Testis (tissue), 2 donors: ENCODE measurements at regions not wholly inside any gene's neighbourhood (a gene's known extent, or its start where the extent isn't known, plus 50 kb on each side); places are given as distances from the start of the nearest gene placed in this dataset.

Experiments used
- DNase-seq: peaks from one replicate; pipeline ENCODE4 v3.0.0-alpha.2; 2019
- H3K27ac ChIP-seq, 2 donors: fragments of 200-600 bp; sonication (generic); one replicate each; pipeline ENCODE4 v1.5.1; 2019
- H3K27me3 ChIP-seq: fragments of 200-600 bp; sonication (generic); one replicate; pipeline ENCODE4 v1.5.1; 2019
- H3K36me3 ChIP-seq: fragments of 200-600 bp; sonication (generic); one replicate; pipeline ENCODE4 v1.5.1; 2017; ENCODE audit warnings: low read depth; ENCODE audit errors: missing control alignments
- H3K4me1 ChIP-seq: fragments of 200-600 bp; sonication (generic); one replicate; pipeline ENCODE4 v1.5.1; 2019
- H3K4me3 ChIP-seq, 2 donors: fragments of 200-600 bp; sonication (generic); one replicate each; pipeline ENCODE4 v1.5.1; 2017 to 2019
- H3K9me3 ChIP-seq: fragments of 200-600 bp; sonication (generic); one replicate; pipeline ENCODE4 v1.5.1; 2017
- POLR2A ChIP-seq: fragments of 450-650 bp; IDR thresholded peaks from one replicate; pipeline ENCODE4 v1.6.1; 2017; ENCODE audit warnings: antibody characterized with exemption, mild to moderate bottlenecking, moderate library complexity
- WGBS, 2 donors: methylation state at CpG; one replicate each; pipeline ENCODE4 v1.1.5; 2018; 5-methylcytosine and 5-hydroxymethylcytosine counted together
- intact Hi-C: fragments of 100-400 bp; cut with DNase I; formaldehyde crosslinking; loops from one replicate; pipeline ENCODE4 v1.15.1; 2023; ENCODE audit warnings: low total_unique reads
- TF ChIP-seq, protein P1 (sequence below), 3 experiments: fragments of 450-650 bp in 2 of 3; fragments of 200-600 bp in 1 of 3; sonication (generic) in 1 of 3; IDR thresholded peaks; one replicate each; pipeline ENCODE4 v1.5.1; 2016 to 2019; ENCODE audit warnings: antibody characterized with exemption in 3 of 3, mild to moderate bottlenecking in 2 of 3, moderate library complexity in 1 of 3

DNA sequence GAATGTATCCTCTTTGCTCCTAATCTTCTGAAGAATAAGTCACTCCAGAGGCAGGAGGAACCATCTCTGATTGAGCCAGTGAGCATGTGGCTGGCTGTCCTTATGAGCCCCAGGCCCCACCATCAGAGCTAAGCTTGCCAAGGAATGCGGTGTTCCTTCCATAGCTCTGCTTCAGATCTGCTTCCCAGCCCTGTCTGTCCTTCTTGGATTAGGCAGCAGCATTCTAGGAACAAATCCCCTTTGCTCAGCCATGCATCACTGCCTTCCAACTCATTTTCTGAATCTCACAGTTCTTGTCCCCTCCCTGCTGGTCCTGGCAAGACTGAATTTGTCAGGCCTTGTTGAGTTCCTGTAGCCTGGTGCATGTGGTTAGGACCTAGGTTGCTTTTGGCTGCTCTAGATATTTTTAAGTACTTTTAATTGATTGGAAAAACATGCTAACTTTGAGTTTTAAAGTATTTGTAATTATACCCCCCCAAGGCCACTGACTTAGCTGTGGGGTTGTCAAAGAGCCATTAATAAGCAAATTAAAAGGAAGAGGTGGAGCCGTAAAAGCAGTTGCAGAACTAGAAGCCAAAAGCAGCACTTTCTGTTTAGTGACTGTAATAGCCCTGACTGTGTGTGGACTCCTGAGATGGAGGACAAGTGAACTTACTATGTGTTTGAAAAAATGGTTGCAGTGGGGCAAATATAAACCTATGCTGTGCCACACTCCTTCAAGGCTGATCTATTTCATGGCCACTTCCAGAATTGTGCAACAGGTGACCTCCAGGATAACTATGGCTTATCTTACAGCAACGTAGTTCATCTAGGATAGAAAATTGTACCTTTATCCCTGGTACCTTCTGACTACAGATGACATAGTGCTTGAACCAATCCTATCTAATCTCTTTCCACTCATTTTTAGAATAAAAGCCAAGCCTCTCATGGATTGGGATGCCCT is 61.3 kb upstream of the BACH1 start:
- intact Hi-C loops, result no loop called here
- no peak overlapping the region for H3K27ac ChIP-seq
- WGBS, 2 donors, result 47 to 60% methylated on average over 3 of the region's 3 CpGs
- H3K27me3 ChIP-seq, result no peaks in the 10 kb centered on the region
- no peak for TF ChIP-seq POLR2A
- TF ChIP-seq, protein P1, sequence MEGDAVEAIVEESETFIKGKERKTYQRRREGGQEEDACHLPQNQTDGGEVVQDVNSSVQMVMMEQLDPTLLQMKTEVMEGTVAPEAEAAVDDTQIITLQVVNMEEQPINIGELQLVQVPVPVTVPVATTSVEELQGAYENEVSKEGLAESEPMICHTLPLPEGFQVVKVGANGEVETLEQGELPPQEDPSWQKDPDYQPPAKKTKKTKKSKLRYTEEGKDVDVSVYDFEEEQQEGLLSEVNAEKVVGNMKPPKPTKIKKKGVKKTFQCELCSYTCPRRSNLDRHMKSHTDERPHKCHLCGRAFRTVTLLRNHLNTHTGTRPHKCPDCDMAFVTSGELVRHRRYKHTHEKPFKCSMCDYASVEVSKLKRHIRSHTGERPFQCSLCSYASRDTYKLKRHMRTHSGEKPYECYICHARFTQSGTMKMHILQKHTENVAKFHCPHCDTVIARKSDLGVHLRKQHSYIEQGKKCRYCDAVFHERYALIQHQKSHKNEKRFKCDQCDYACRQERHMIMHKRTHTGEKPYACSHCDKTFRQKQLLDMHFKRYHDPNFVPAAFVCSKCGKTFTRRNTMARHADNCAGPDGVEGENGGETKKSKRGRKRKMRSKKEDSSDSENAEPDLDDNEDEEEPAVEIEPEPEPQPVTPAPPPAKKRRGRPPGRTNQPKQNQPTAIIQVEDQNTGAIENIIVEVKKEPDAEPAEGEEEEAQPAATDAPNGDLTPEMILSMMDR (IDR thresholded peaks at IDR 0.05), result no peak
- no peaks in the 10 kb centered on the region for H3K36me3 ChIP-seq
- peaks cover 12% of the 10 kb centered on the region for H3K4me1 ChIP-seq
- no peak overlapping the region for H3K4me3 ChIP-seq
- DNase-seq, result peak; percentile 71
- no peaks in the 10 kb centered on the region for H3K9me3 ChIP-seq

DNA sequence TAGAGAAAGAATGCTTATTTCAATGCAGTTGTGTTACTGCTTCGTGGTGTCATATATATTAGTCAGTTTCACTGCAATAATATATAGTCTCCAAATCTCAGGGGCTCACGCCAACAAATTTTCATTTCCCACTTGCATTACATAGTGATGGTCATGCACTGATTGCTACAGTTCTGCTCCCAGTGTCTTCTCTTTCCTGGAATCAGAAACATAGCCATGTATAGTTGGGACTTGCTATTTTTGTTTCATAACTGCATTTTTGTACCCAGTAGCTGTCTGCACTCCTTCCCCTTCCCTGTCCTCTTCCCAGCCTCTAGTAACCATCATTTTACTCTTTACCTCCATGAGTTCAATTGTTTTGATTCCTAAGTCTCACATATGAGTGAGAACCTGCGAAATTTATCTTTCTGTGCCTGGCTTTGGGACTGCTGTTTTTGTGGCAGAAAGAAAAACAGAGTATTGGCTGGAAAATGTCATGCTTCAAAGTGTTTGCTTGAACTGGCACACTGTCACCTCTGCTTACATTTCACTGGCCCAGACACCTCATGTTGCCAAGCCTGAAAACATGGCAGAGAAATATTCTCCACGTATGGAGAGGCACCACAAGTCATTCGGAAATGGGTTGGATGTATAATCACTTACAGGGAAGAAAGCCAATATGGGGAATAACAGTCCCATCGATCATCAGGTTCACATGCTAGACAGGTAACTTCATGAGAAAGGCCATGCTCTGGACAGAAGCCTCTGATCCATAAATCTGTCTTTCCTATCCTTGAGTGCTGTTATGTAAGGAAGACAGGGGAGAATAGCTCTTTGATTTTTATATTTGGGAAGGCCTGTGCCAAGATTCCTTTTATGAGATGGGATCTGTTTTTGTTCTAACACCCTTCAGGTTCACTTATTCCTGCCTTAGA is 60.4 kb upstream of the BACH1 start:
- H3K4me3 ChIP-seq, result no peak overlapping the region
- 84 to 88% methylated on average over 6 of the region's 6 CpGs for WGBS, 2 donors
- intact Hi-C loops, result no loop called here

DNA sequence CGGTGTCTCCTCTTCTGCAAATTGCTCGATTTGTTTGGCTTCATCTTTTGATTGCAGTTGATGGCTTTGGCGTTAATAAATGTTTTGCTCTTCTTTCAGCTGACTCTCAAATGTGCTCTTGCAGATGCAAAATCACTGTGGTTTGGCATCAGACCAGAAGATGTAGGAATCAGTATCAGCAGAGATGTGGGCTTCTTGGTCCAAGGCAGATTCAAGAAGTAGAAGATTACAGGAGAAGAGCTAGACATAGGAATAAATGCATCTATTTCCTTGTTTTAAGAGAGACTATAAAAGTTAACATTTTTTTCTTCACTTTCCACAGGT is 59.8 kb upstream of the BACH1 start:
- 54 to 76% methylated on average over 3 of the region's 3 CpGs for WGBS, 2 donors
- TF ChIP-seq, protein P1 (IDR thresholded peaks at IDR 0.05), result no peak
- no peak for TF ChIP-seq POLR2A
- H3K9me3 ChIP-seq, result no peaks in the 10 kb centered on the region
- H3K4me1 ChIP-seq, result peaks cover 12% of the 10 kb centered on the region
- H3K27me3 ChIP-seq, result no peaks in the 10 kb centered on the region
- intact Hi-C loops, result no loop called here
- peak; percentile 16 for DNase-seq
- no peaks in the 10 kb centered on the region for H3K36me3 ChIP-seq
- no peak overlapping the region for H3K4me3 ChIP-seq
- no peak overlapping the region for H3K27ac ChIP-seq

More for the DNA sequence above, 60.4 kb upstream of the BACH1 start:
- H3K9me3 ChIP-seq, result no peaks in the 10 kb centered on the region
- H3K36me3 ChIP-seq, result no peaks in the 10 kb centered on the region
- peaks cover 12% of the 10 kb centered on the region for H3K4me1 ChIP-seq
- no peaks in the 10 kb centered on the region for H3K27me3 ChIP-seq
- no peak for TF ChIP-seq POLR2A
- TF ChIP-seq, protein P1 (IDR thresholded peaks at IDR 0.05), result no peak
- DNase-seq, result no peak
- H3K27ac ChIP-seq, result no peak overlapping the region

DNA sequence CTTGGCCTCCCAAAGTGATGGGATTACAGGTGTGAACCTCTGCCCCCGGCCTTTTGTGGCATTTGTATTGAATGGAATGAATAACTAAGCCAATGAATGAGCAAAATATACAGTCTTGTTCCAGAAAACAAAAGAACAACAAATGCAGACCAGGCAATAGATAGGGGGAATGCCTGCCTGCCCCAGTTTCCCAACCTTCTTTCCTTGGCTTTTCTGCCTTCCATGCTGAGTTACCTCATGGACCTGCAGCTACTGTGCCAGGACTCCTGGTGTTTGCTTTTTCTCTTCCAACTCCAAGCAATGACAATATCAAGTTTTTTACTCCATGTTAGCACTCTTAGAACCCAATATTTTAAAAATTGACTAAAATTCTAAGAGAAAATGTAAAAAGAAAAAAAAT is 58.6 kb upstream of the BACH1 start:
- Histone ChIP-seq H3K27me3 (no peaks in the 10 kb centered on the region), H3K4me1 (peaks cover 12% of the 10 kb centered on the region), H3K36me3 (no peaks in the 10 kb centered on the region), H3K27ac (no peak overlapping the region), H3K4me3 (no peak overlapping the region), H3K9me3 (no peaks in the 10 kb centered on the region)
- DNase-seq, result no peak
- WGBS, 2 donors, result 95 to 100% methylated on average over 1 of the region's 1 CpG
- no peak for TF ChIP-seq POLR2A
- TF ChIP-seq, protein P1 (IDR thresholded peaks at IDR 0.05), result no peak
- intact Hi-C loops, result no loop called here
